ENCODE measurements at regions not wholly inside any gene's neighbourhood (a gene's known extent, or its start where the extent isn't known, plus 50 kb on each side); places are given as distances from the start of the nearest gene placed in this dataset.

GRCh38 chr1:9419369-9420041 is 119.8 kb upstream of the SLC25A33 start:
- DNase-seq (ENCODE audit: low read depth in 2 of 2), result no peak

- DNase-seq (ENCODE audit: low read depth in 2 of 2), result no peak
Observed at GRCh38 chr1:9420835-9421532, 118.3 kb upstream of the SLC25A33 start.

- DNase-seq (ENCODE audit: low read depth in 2 of 2), result no peak
Observed at GRCh38 chr1:9421533-9421873, 117.8 kb upstream of the SLC25A33 start.

- DNase-seq (ENCODE audit: low read depth in 2 of 2), result no peak
Observed at GRCh38 chr1:9422321-9422720, 116.9 kb upstream of the SLC25A33 start.

- DNase-seq (ENCODE audit: low read depth in 2 of 2), result no peak
Observed at GRCh38 chr1:9422911-9423505, 116.3 kb upstream of the SLC25A33 start.

GRCh38 chr1:9424261-9424660 is 115.0 kb upstream of the SLC25A33 start:
- no peak for DNase-seq (ENCODE audit: low read depth in 2 of 2)

- no peak for DNase-seq (ENCODE audit: low read depth in 2 of 2)
Observed at GRCh38 chr1:9425859-9426258, 113.4 kb upstream of the SLC25A33 start.

- DNase-seq (ENCODE audit: low read depth in 2 of 2), result no peak
Observed at GRCh38 chr1:9426291-9426711, 113.0 kb upstream of the SLC25A33 start.

- no peak for DNase-seq (ENCODE audit: low read depth in 2 of 2)
Observed at GRCh38 chr1:9427388-9427787, 111.9 kb upstream of the SLC25A33 start.

- peak; percentile 95 to 96 for DNase-seq (ENCODE audit: low read depth in 2 of 2)
Observed at GRCh38 chr1:9428601-9429341, 110.5 kb upstream of the SLC25A33 start.

- DNase-seq (ENCODE audit: low read depth in 2 of 2), result no peak
Observed at GRCh38 chr1:9429342-9429711, 109.9 kb upstream of the SLC25A33 start.

- no peak for DNase-seq (ENCODE audit: low read depth in 2 of 2)
Observed at GRCh38 chr1:9434247-9435152, 104.8 kb upstream of the SLC25A33 start.

- DNase-seq (ENCODE audit: low read depth in 2 of 2), result no peak
Observed at GRCh38 chr1:9435153-9435636, 104.1 kb upstream of the SLC25A33 start.

- DNase-seq (ENCODE audit: low read depth in 2 of 2), result no peak
Observed at GRCh38 chr1:9435854-9436640, 103.2 kb upstream of the SLC25A33 start.

GRCh38 chr1:9437961-9438430 is 101.3 kb upstream of the SLC25A33 start:
- no peak for DNase-seq (ENCODE audit: low read depth in 2 of 2)

- DNase-seq (ENCODE audit: low read depth in 2 of 2), result no peak
Observed at GRCh38 chr1:9438431-9439073, 100.7 kb upstream of the SLC25A33 start.

- no peak for DNase-seq (ENCODE audit: low read depth in 2 of 2)
Observed at GRCh38 chr1:9439074-9439761, 100.0 kb upstream of the SLC25A33 start.

- no peak for DNase-seq (ENCODE audit: low read depth in 2 of 2)
Observed at GRCh38 chr1:9440261-9440660, 99.0 kb upstream of the SLC25A33 start.

GRCh38 chr1:9440763-9441194 is 98.5 kb upstream of the SLC25A33 start:
- DNase-seq (ENCODE audit: low read depth in 2 of 2), result no peak
